HG03378 (cell line): ENCODE measurements at regions not wholly inside any gene's neighbourhood (a gene's known extent, or its start where the extent isn't known, plus 50 kb on each side); places are given as distances from the start of the nearest gene placed in this dataset.

ENCODE experiments used
- ATAC-seq: cut with Tn5 transposase; IDR thresholded peaks from one replicate; pipeline ENCODE4 v1.9.1; 2021; ENCODE audit warnings: mild to moderate bottlenecking, moderate library complexity; ENCODE audit not compliant: unreplicated experiment

GRCh38 chr2:155218292-155218924 is 519.9 kb downstream of the KCNJ3 start:
- peak; percentile 36 for ATAC-seq

GRCh38 chr2:155215037-155215707 is 516.7 kb downstream of the KCNJ3 start:
- ATAC-seq, result no peak

- ATAC-seq, result no peak
These were observed 511.4 kb downstream of the KCNJ3 start for GRCh38 chr2:155209696-155210450.

- peak; percentile 50 for ATAC-seq
These were observed 504.7 kb downstream of the KCNJ3 start for GRCh38 chr2:155203178-155203577.

- no peak for ATAC-seq
These were observed 502.3 kb downstream of the KCNJ3 start for GRCh38 chr2:155200753-155201152.

GRCh38 chr2:155190342-155190741 is 491.8 kb downstream of the KCNJ3 start:
- no peak for ATAC-seq

GRCh38 chr2:155178921-155179320 is 480.4 kb downstream of the KCNJ3 start:
- ATAC-seq, result no peak

- no peak for ATAC-seq
These were observed 477.9 kb downstream of the KCNJ3 start for GRCh38 chr2:155176345-155176744.

GRCh38 chr2:155169317-155169716 is 470.8 kb downstream of the KCNJ3 start:
- ATAC-seq, result no peak

- no peak for ATAC-seq
These were observed 464.0 kb downstream of the KCNJ3 start for GRCh38 chr2:155162494-155162893.

GRCh38 chr2:155161314-155161713 is 462.8 kb downstream of the KCNJ3 start:
- no peak for ATAC-seq

- ATAC-seq, result no peak
These were observed 459.2 kb downstream of the KCNJ3 start for GRCh38 chr2:155157711-155158110.

GRCh38 chr2:155157065-155157464 is 458.6 kb downstream of the KCNJ3 start:
- no peak for ATAC-seq

- no peak for ATAC-seq
These were observed 453.4 kb downstream of the KCNJ3 start for GRCh38 chr2:155151945-155152344.

- no peak for ATAC-seq
These were observed 453.0 kb downstream of the KCNJ3 start for GRCh38 chr2:155151472-155151871.

- peak; percentile 98 for ATAC-seq
These were observed 447.3 kb downstream of the KCNJ3 start for GRCh38 chr2:155145758-155146229.

GRCh38 chr2:155141418-155141817 is 442.9 kb downstream of the KCNJ3 start:
- no peak for ATAC-seq

GRCh38 chr2:155125585-155126230 is 427.2 kb downstream of the KCNJ3 start:
- peak; percentile 51 for ATAC-seq

- ATAC-seq, result no peak
These were observed 417.4 kb downstream of the KCNJ3 start for GRCh38 chr2:155115846-155116245.

- ATAC-seq, result no peak
These were observed 412.6 kb downstream of the KCNJ3 start for GRCh38 chr2:155111070-155111469.

- no peak for ATAC-seq
These were observed 411.0 kb downstream of the KCNJ3 start for GRCh38 chr2:155109527-155109926.
